Gastrocnemius medialis (tissue), 4 donors: ENCODE measurements at regions not wholly inside any gene's neighbourhood (a gene's known extent, or its start where the extent isn't known, plus 50 kb on each side); places are given as distances from the start of the nearest gene placed in this dataset.

Experiments
- CTCF ChIP-seq, 5 experiments: fragments of 450-650 bp in 3 of 5; fragments of 200-600 bp in 2 of 5; sonication (generic) in 2 of 5; IDR thresholded peaks in 4 of 5; conservative IDR thresholded peaks in 1 of 5; 1 replicate in 4 of 5; 2 replicates in 1 of 5; pipeline ENCODE4 v1.5.1; 2016 to 2019; ENCODE audit warnings: antibody characterized with exemption in 5 of 5, mild to moderate bottlenecking in 3 of 5, moderate library complexity in 3 of 5
- POLR2A ChIP-seq, 2 donors: fragments of 450-650 bp; IDR thresholded peaks; one replicate each; pipeline ENCODE4 v1.6.1; 2017; ENCODE audit warnings: antibody characterized with exemption in 2 of 2, mild to moderate bottlenecking in 2 of 2, moderate library complexity in 2 of 2

- no peak for TF ChIP-seq CTCF (IDR thresholded peaks at IDR 0.05 in 4 of 5, conservative IDR thresholded peaks at IDR 0.05 in 1 of 5)
- no peak for TF ChIP-seq POLR2A (IDR thresholded peaks at IDR 0.05)
Measured at GRCh38 chr16:73268366-73268993, 220.6 kb upstream of the ZFHX3 start.
